ENCODE measurements at regions not wholly inside any gene's neighbourhood (a gene's known extent, or its start where the extent isn't known, plus 50 kb on each side); places are given as distances from the start of the nearest gene placed in this dataset.

DNA sequence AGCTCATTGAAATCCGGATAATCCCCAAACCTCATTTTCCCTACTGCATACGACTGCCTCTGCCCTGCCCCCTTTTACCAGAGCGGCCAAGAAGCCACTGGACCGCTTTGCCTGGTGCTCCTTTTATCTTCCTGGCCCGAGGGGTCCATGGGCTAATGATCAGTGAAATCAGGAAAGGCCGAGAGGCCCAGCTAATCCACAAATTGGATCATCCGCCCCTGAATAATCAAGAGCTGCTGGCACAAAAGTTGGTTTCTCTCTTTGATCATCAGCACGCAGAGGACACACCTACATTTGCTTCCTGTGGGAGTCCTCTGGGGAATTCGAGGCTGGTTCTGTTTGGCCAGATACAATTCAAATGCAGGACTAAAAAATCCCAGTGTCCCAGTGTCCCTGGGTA is 144.5 kb downstream of the INSIG2 start:
- H2AFZ ChIP-seq = no peak overlapping the region
- H3K27ac ChIP-seq = no peak overlapping the region
- H3K4me2 ChIP-seq (ENCODE audit: low read length) = no peak overlapping the region
- no peak overlapping the region for H3K4me3 ChIP-seq (ENCODE audit: low read depth, low read length)
- H3K36me3 ChIP-seq (ENCODE audit: control insufficient read depth, insufficient read depth, low read length) = no peaks in the 10 kb centered on the region
- no peaks in the 10 kb centered on the region for H3K9me3 ChIP-seq (ENCODE audit: control insufficient read depth, low read length)
- H3K27me3 ChIP-seq (ENCODE audit: control insufficient read depth, insufficient read depth, low read length) = no peaks in the 10 kb centered on the region
- H3K79me2 ChIP-seq = no peaks in the 10 kb centered on the region
- H3K4me1 ChIP-seq = peaks cover 4% of the 10 kb centered on the region
- no peak overlapping the region for H3K9ac ChIP-seq
- TF ChIP-seq, protein P1, sequence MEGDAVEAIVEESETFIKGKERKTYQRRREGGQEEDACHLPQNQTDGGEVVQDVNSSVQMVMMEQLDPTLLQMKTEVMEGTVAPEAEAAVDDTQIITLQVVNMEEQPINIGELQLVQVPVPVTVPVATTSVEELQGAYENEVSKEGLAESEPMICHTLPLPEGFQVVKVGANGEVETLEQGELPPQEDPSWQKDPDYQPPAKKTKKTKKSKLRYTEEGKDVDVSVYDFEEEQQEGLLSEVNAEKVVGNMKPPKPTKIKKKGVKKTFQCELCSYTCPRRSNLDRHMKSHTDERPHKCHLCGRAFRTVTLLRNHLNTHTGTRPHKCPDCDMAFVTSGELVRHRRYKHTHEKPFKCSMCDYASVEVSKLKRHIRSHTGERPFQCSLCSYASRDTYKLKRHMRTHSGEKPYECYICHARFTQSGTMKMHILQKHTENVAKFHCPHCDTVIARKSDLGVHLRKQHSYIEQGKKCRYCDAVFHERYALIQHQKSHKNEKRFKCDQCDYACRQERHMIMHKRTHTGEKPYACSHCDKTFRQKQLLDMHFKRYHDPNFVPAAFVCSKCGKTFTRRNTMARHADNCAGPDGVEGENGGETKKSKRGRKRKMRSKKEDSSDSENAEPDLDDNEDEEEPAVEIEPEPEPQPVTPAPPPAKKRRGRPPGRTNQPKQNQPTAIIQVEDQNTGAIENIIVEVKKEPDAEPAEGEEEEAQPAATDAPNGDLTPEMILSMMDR (IDR thresholded peaks at IDR 0.05) = no peak

DNA sequence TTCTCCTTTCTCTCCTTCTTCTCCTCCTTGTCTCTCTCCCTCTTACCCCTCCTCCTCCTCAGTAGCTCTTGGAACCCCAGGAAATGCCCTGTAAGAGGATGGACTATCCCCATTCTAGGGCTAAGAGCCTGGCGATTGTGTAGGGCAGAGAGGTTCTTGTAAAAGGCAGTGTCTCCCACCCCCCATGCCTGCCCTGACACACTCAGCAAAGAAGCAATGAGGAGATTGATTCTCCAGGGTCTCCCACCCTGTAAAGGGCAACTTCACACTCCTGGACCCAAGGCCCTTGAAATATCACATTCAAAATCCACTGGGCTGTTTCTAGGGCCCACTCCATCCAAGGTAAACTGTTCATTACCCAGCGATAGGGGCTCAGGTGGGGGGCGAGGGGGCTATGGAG is 144.1 kb downstream of the INSIG2 start:
- no peak overlapping the region for H3K9ac ChIP-seq
- H3K79me2 ChIP-seq = no peaks in the 10 kb centered on the region
- H3K4me3 ChIP-seq (ENCODE audit: low read depth, low read length) = no peak overlapping the region
- no peak overlapping the region for H3K4me2 ChIP-seq (ENCODE audit: low read length)
- peaks cover 5% of the 10 kb centered on the region for H3K4me1 ChIP-seq
- no peak overlapping the region for H3K27ac ChIP-seq
- TF ChIP-seq, protein P1 (IDR thresholded peaks at IDR 0.05) = no peak
- H2AFZ ChIP-seq = no peak overlapping the region
- no peaks in the 10 kb centered on the region for H3K27me3 ChIP-seq (ENCODE audit: control insufficient read depth, insufficient read depth, low read length)
- no peaks in the 10 kb centered on the region for H3K9me3 ChIP-seq (ENCODE audit: control insufficient read depth, low read length)
- H3K36me3 ChIP-seq (ENCODE audit: control insufficient read depth, insufficient read depth, low read length) = no peaks in the 10 kb centered on the region

DNA sequence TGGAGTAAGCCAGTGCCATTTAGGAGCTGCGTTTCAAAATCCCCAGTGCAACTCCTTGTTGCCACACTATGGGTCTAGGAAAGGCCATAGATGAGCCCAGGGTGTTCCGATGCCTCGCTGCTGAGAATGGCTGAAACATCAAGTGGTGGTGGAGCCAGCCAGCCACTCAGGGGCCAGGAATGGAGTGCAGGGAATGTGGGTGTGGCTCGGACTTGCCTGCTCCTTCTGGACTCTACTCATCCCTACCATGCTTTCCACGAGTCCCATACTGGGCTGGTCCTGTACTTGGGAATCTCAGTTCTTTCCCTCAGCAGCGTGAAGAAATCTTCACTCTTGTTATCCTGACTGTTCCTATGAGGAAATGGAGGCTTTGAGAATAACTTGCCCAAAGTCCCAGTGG is 143.5 kb downstream of the INSIG2 start:
- H3K9me3 ChIP-seq (ENCODE audit: control insufficient read depth, low read length) = no peaks in the 10 kb centered on the region
- no peak overlapping the region for H3K27ac ChIP-seq
- no peaks in the 10 kb centered on the region for H3K79me2 ChIP-seq
- H3K4me3 ChIP-seq (ENCODE audit: low read depth, low read length) = no peak overlapping the region
- no peak overlapping the region for H3K9ac ChIP-seq
- no peaks in the 10 kb centered on the region for H3K36me3 ChIP-seq (ENCODE audit: control insufficient read depth, insufficient read depth, low read length)
- TF ChIP-seq, protein P1 (IDR thresholded peaks at IDR 0.05) = no peak
- H3K27me3 ChIP-seq (ENCODE audit: control insufficient read depth, insufficient read depth, low read length) = no peaks in the 10 kb centered on the region
- H3K4me1 ChIP-seq = peaks cover 5% of the 10 kb centered on the region
- no peak overlapping the region for H2AFZ ChIP-seq
- H3K4me2 ChIP-seq (ENCODE audit: low read length) = no peak overlapping the region

DNA sequence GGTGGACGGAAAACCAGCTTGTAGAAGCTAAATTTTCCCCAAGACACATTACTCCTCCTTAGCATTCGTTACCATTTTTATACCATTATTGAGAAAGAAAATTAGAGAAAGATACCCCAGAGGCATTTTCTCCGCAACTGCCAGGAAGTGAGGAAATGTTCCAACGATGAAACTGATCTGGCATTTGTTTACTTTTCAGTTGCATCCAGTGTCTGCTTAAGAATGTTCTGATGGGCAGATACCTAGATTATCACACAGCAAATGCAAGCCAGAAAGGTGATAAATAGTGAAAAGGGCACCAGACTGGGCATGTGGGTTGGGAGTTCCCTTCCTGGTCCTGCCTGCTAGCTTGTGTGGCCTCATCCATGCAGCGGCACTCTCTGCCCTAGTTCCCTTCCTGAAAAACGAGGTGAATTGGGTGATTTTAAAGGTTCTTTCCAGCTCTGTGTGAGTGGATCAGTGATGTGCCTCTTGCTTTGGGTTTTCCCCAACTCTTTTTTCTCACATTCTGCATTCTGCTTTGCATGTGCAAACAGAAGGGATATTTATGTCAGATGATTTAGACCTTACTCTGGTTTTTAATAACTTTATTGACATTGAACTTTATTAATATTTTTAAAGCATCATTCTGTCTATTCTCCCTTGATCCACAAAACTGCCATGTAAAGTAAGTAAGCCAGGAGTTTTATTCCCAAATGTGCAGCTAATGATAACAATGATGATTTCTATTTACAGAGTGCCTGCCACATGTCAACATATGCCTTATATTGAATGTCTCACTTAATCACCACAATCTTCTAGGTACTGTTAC is 139.6 kb downstream of the INSIG2 start:
- Histone ChIP-seq H3K4me3 (ENCODE audit: low read depth, low read length) (no peak overlapping the region), H3K4me1 (peaks cover 5% of the 10 kb centered on the region), H3K9ac (no peak overlapping the region), H3K9me3 (ENCODE audit: control insufficient read depth, low read length) (no peaks in the 10 kb centered on the region), H2AFZ (no peak overlapping the region), H3K27me3 (ENCODE audit: control insufficient read depth, insufficient read depth, low read length) (peaks cover 26% of the 10 kb centered on the region), H3K36me3 (ENCODE audit: control insufficient read depth, insufficient read depth, low read length) (no peaks in the 10 kb centered on the region), H3K4me2 (ENCODE audit: low read length) (no peak overlapping the region), H3K27ac (no peak overlapping the region), H3K79me2 (no peaks in the 10 kb centered on the region)
- TF ChIP-seq, protein P1 (IDR thresholded peaks at IDR 0.05) = no peak

DNA sequence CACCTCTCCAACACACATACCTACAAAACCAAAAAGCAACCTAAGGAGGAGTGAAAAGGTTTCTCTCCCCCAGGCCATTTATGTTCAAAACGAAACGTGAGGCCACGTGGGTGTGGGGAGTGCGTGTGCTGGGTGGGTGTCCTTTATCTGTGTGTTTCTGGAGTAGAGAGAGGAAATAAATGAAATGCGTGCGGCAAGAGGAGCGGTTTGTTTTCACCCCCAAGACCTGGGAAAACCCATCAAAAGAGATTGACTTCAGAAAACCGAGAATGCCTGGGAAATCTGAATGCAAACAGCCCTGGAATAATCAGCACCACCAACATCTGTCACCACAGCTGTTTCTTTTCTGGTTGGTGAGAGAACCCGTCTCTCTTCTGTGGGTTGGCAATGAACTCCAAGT is 137.4 kb downstream of the INSIG2 start:
- H3K27me3 ChIP-seq (ENCODE audit: control insufficient read depth, insufficient read depth, low read length) = peaks cover 33% of the 10 kb centered on the region
- TF ChIP-seq, protein P1 (IDR thresholded peaks at IDR 0.05) = no peak
- H3K9me3 ChIP-seq (ENCODE audit: control insufficient read depth, low read length) = no peaks in the 10 kb centered on the region

More for the DNA sequence above, 137.4 kb downstream of the INSIG2 start:
- Histone ChIP-seq H2AFZ (no peak overlapping the region), H3K36me3 (ENCODE audit: control insufficient read depth, insufficient read depth, low read length) (no peaks in the 10 kb centered on the region), H3K4me1 (peaks cover 5% of the 10 kb centered on the region), H3K9ac (no peak overlapping the region), H3K27ac (no peak overlapping the region), H3K4me2 (ENCODE audit: low read length) (no peak overlapping the region), H3K79me2 (no peaks in the 10 kb centered on the region), H3K4me3 (ENCODE audit: low read depth, low read length) (no peak overlapping the region)

All from parathyroid adenoma (tissue), 2 donors.